ENCODE measurements at regions not wholly inside any gene's neighbourhood (a gene's known extent, or its start where the extent isn't known, plus 50 kb on each side); places are given as distances from the start of the nearest gene placed in this dataset.

- no peak overlapping the region for H3K4me3 ChIP-seq (ENCODE audit: low read length)
- no peak overlapping the region for H3K27ac ChIP-seq (ENCODE audit: low read length)
- no peaks in the 10 kb centered on the region for H3K4me1 ChIP-seq (ENCODE audit: control insufficient read depth, insufficient read depth, low read length)
- no peak for DNase-seq
- WGBS (ENCODE audit: insufficient coverage), result no CpG with 5 or more reads among the region's 3 CpGs
- H3K9me3 ChIP-seq (replicated peaks; ENCODE audit: control insufficient read depth, low read depth, low read length), result no peaks in the 10 kb centered on the region
- no peaks in the 10 kb centered on the region for H3K36me3 ChIP-seq (ENCODE audit: control insufficient read depth, insufficient read depth, low read length)
- H3K27me3 ChIP-seq (ENCODE audit: control insufficient read depth, insufficient read depth, low read length), result no peaks in the 10 kb centered on the region
These were observed 276.6 kb downstream of the CHRM3 start for GRCh38 chr1:239662950-239663349.

- Histone ChIP-seq H3K9me3 (replicated peaks; ENCODE audit: control insufficient read depth, low read depth, low read length) (no peaks in the 10 kb centered on the region), H3K27ac (ENCODE audit: low read length) (no peak overlapping the region), H3K4me3 (ENCODE audit: low read length) (no peak overlapping the region), H3K36me3 (ENCODE audit: control insufficient read depth, insufficient read depth, low read length) (no peaks in the 10 kb centered on the region), H3K27me3 (ENCODE audit: control insufficient read depth, insufficient read depth, low read length) (no peaks in the 10 kb centered on the region), H3K4me1 (ENCODE audit: control insufficient read depth, insufficient read depth, low read length) (no peaks in the 10 kb centered on the region)
- WGBS (ENCODE audit: insufficient coverage), result 85% methylated on average over 1 of the region's 1 CpG
- DNase-seq, result no peak
These were observed 285.9 kb downstream of the CHRM3 start for GRCh38 chr1:239672256-239672655.

- H3K4me3 ChIP-seq (ENCODE audit: low read length), result no peak overlapping the region
- WGBS (ENCODE audit: insufficient coverage), result no CpG with 5 or more reads among the region's 2 CpGs
- H3K36me3 ChIP-seq (ENCODE audit: control insufficient read depth, insufficient read depth, low read length), result no peaks in the 10 kb centered on the region
- no peaks in the 10 kb centered on the region for H3K9me3 ChIP-seq (replicated peaks; ENCODE audit: control insufficient read depth, low read depth, low read length)
- no peak overlapping the region for H3K27ac ChIP-seq (ENCODE audit: low read length)
- DNase-seq, result no peak
- no peaks in the 10 kb centered on the region for H3K27me3 ChIP-seq (ENCODE audit: control insufficient read depth, insufficient read depth, low read length)
- no peaks in the 10 kb centered on the region for H3K4me1 ChIP-seq (ENCODE audit: control insufficient read depth, insufficient read depth, low read length)
These were observed 289.4 kb downstream of the CHRM3 start for GRCh38 chr1:239675735-239676134.

- no peak overlapping the region for H3K27ac ChIP-seq (ENCODE audit: low read length)
- no peaks in the 10 kb centered on the region for H3K9me3 ChIP-seq (replicated peaks; ENCODE audit: control insufficient read depth, low read depth, low read length)
- no peak overlapping the region for H3K4me3 ChIP-seq (ENCODE audit: low read length)
- H3K27me3 ChIP-seq (ENCODE audit: control insufficient read depth, insufficient read depth, low read length), result no peaks in the 10 kb centered on the region
- no peaks in the 10 kb centered on the region for H3K36me3 ChIP-seq (ENCODE audit: control insufficient read depth, insufficient read depth, low read length)
- no peaks in the 10 kb centered on the region for H3K4me1 ChIP-seq (ENCODE audit: control insufficient read depth, insufficient read depth, low read length)
- WGBS (ENCODE audit: insufficient coverage), result 40% methylated on average over 3 of the region's 4 CpGs
- DNase-seq, result no peak
These were observed 290.3 kb downstream of the CHRM3 start for GRCh38 chr1:239676522-239677273.

- no CpG with 5 or more reads among the region's 3 CpGs for WGBS (ENCODE audit: insufficient coverage)
- no peak for DNase-seq
- Histone ChIP-seq H3K27me3 (ENCODE audit: control insufficient read depth, insufficient read depth, low read length) (no peaks in the 10 kb centered on the region), H3K4me1 (ENCODE audit: control insufficient read depth, insufficient read depth, low read length) (no peaks in the 10 kb centered on the region), H3K9me3 (replicated peaks; ENCODE audit: control insufficient read depth, low read depth, low read length) (no peaks in the 10 kb centered on the region), H3K27ac (ENCODE audit: low read length) (no peak overlapping the region), H3K4me3 (ENCODE audit: low read length) (no peak overlapping the region), H3K36me3 (ENCODE audit: control insufficient read depth, insufficient read depth, low read length) (no peaks in the 10 kb centered on the region)
These were observed 291.0 kb downstream of the CHRM3 start for GRCh38 chr1:239677362-239677761.

- no peaks in the 10 kb centered on the region for H3K9me3 ChIP-seq (replicated peaks; ENCODE audit: control insufficient read depth, low read depth, low read length)
- no peak overlapping the region for H3K4me3 ChIP-seq (ENCODE audit: low read length)
- WGBS (ENCODE audit: insufficient coverage), result no CpG with 5 or more reads among the region's 2 CpGs
- H3K36me3 ChIP-seq (ENCODE audit: control insufficient read depth, insufficient read depth, low read length), result no peaks in the 10 kb centered on the region
- no peaks in the 10 kb centered on the region for H3K4me1 ChIP-seq (ENCODE audit: control insufficient read depth, insufficient read depth, low read length)
- no peak for DNase-seq
- H3K27me3 ChIP-seq (ENCODE audit: control insufficient read depth, insufficient read depth, low read length), result no peaks in the 10 kb centered on the region
- H3K27ac ChIP-seq (ENCODE audit: low read length), result no peak overlapping the region
These were observed 291.8 kb downstream of the CHRM3 start for GRCh38 chr1:239678181-239678580.

GRCh38 chr1:239682046-239682445, 295.7 kb downstream of the CHRM3 start:
- WGBS (ENCODE audit: insufficient coverage), result 0% methylated on average over 1 of the region's 3 CpGs
- Histone ChIP-seq H3K4me1 (ENCODE audit: control insufficient read depth, insufficient read depth, low read length) (no peaks in the 10 kb centered on the region), H3K4me3 (ENCODE audit: low read length) (no peak overlapping the region), H3K9me3 (replicated peaks; ENCODE audit: control insufficient read depth, low read depth, low read length) (no peaks in the 10 kb centered on the region), H3K27ac (ENCODE audit: low read length) (no peak overlapping the region), H3K36me3 (ENCODE audit: control insufficient read depth, insufficient read depth, low read length) (no peaks in the 10 kb centered on the region), H3K27me3 (ENCODE audit: control insufficient read depth, insufficient read depth, low read length) (no peaks in the 10 kb centered on the region)
- peak; percentile 32 for DNase-seq

GRCh38 chr1:239682960-239683359, 296.6 kb downstream of the CHRM3 start:
- Histone ChIP-seq H3K4me1 (ENCODE audit: control insufficient read depth, insufficient read depth, low read length) (no peaks in the 10 kb centered on the region), H3K4me3 (ENCODE audit: low read length) (no peak overlapping the region), H3K27ac (ENCODE audit: low read length) (no peak overlapping the region), H3K27me3 (ENCODE audit: control insufficient read depth, insufficient read depth, low read length) (no peaks in the 10 kb centered on the region), H3K9me3 (replicated peaks; ENCODE audit: control insufficient read depth, low read depth, low read length) (no peaks in the 10 kb centered on the region), H3K36me3 (ENCODE audit: control insufficient read depth, insufficient read depth, low read length) (no peaks in the 10 kb centered on the region)
- no peak for DNase-seq
- WGBS (ENCODE audit: insufficient coverage), result no CpG with 5 or more reads among the region's 2 CpGs

GRCh38 chr1:239686386-239686785, 300.0 kb downstream of the CHRM3 start:
- Histone ChIP-seq H3K27ac (ENCODE audit: low read length) (no peak overlapping the region), H3K4me3 (ENCODE audit: low read length) (no peak overlapping the region), H3K9me3 (replicated peaks; ENCODE audit: control insufficient read depth, low read depth, low read length) (no peaks in the 10 kb centered on the region), H3K27me3 (ENCODE audit: control insufficient read depth, insufficient read depth, low read length) (no peaks in the 10 kb centered on the region), H3K4me1 (ENCODE audit: control insufficient read depth, insufficient read depth, low read length) (no peaks in the 10 kb centered on the region), H3K36me3 (ENCODE audit: control insufficient read depth, insufficient read depth, low read length) (no peaks in the 10 kb centered on the region)
- DNase-seq, result no peak
- 86% methylated on average over 1 of the region's 2 CpGs for WGBS (ENCODE audit: insufficient coverage)

GRCh38 chr1:239696317-239696716, 309.9 kb downstream of the CHRM3 start:
- Histone ChIP-seq H3K27ac (ENCODE audit: low read length) (no peak overlapping the region), H3K36me3 (ENCODE audit: control insufficient read depth, insufficient read depth, low read length) (no peaks in the 10 kb centered on the region), H3K4me3 (ENCODE audit: low read length) (no peak overlapping the region), H3K4me1 (ENCODE audit: control insufficient read depth, insufficient read depth, low read length) (no peaks in the 10 kb centered on the region), H3K9me3 (replicated peaks; ENCODE audit: control insufficient read depth, low read depth, low read length) (no peaks in the 10 kb centered on the region), H3K27me3 (ENCODE audit: control insufficient read depth, insufficient read depth, low read length) (no peaks in the 10 kb centered on the region)
- no CpG with 5 or more reads among the region's 2 CpGs for WGBS (ENCODE audit: insufficient coverage)
- no peak for DNase-seq

- Histone ChIP-seq H3K36me3 (ENCODE audit: control insufficient read depth, insufficient read depth, low read length) (no peaks in the 10 kb centered on the region), H3K9me3 (replicated peaks; ENCODE audit: control insufficient read depth, low read depth, low read length) (no peaks in the 10 kb centered on the region), H3K4me1 (ENCODE audit: control insufficient read depth, insufficient read depth, low read length) (no peaks in the 10 kb centered on the region), H3K27me3 (ENCODE audit: control insufficient read depth, insufficient read depth, low read length) (no peaks in the 10 kb centered on the region), H3K4me3 (ENCODE audit: low read length) (no peak overlapping the region), H3K27ac (ENCODE audit: low read length) (no peak overlapping the region)
- DNase-seq, result no peak
- WGBS (ENCODE audit: insufficient coverage), result no CpG with 5 or more reads among the region's 6 CpGs
These were observed 314.3 kb downstream of the CHRM3 start for GRCh38 chr1:239700667-239701066.
